HL-60 (cell line): ENCODE measurements at regions not wholly inside any gene's neighbourhood (a gene's known extent, or its start where the extent isn't known, plus 50 kb on each side); places are given as distances from the start of the nearest gene placed in this dataset.

Experiments
- DNase-seq, 2 experiments: peaks; one replicate each; pipeline ENCODE4 v3.0.0-alpha.2; 2010 to 2020; ENCODE audit warnings: low read depth in 1 of 2, low spot score in 1 of 2
- H3K27ac ChIP-seq: fragments of 250-450 bp; sonication (Bioruptor Pico); replicated peaks from 2 replicates; pipeline ENCODE4 v1.5.1; 2020; ENCODE audit warnings: mild to moderate bottlenecking, moderate library complexity
- H3K27me3 ChIP-seq: fragments of 250-450 bp; sonication (Bioruptor Pico); 2 replicates; pipeline ENCODE4 v1.5.1; 2021; ENCODE audit warnings: mild to moderate bottlenecking, moderate library complexity; ENCODE audit not compliant: insufficient read depth, poor library complexity, severe bottlenecking
- H3K4me3 ChIP-seq: replicated peaks from 2 replicates; pipeline ENCODE4 v1.5.1; 2011; ENCODE audit warnings: mild to moderate bottlenecking, control low read depth, low read length; ENCODE audit not compliant: insufficient read depth
- CTCF ChIP-seq: IDR thresholded peaks from one replicate; pipeline ENCODE4 v1.5.1; 2011; ENCODE audit warnings: low read length, control low read depth, inconsistent platforms; ENCODE audit not compliant: insufficient read depth
- GABPA ChIP-seq: IDR thresholded peaks from 2 replicates; pipeline ENCODE4 v1.6.1; 2012; ENCODE audit warnings: low read depth
- POLR2AphosphoS5 ChIP-seq: IDR thresholded peaks from 2 replicates; pipeline ENCODE4 v1.6.1; 2012; ENCODE audit warnings: low read depth
- REST ChIP-seq: IDR thresholded peaks from 2 replicates; pipeline ENCODE4 v1.6.1; 2012; ENCODE audit warnings: low read depth; ENCODE audit not compliant: insufficient replicate concordance
- SPI1 ChIP-seq: IDR thresholded peaks from 2 replicates; pipeline ENCODE4 v1.6.1; 2012; ENCODE audit warnings: low read depth, mild to moderate bottlenecking, borderline replicate concordance

GRCh38 chr2:203626952-203627681, 79.3 kb upstream of the CD28 start:
- TF ChIP-seq SPI1: no peak
- DNase-seq: no peak

GRCh38 chr2:203629699-203630098, 76.7 kb upstream of the CD28 start:
- Histone ChIP-seq H3K27ac (no peak overlapping the region), H3K27me3 (peaks cover 7% of the 10 kb centered on the region), H3K4me3 (no peak overlapping the region)
- TF ChIP-seq SPI1 (no peak), REST (no peak), CTCF (no peak), GABPA (no peak), POLR2AphosphoS5 (no peak)
- no peak for DNase-seq

More at GRCh38 chr2:203626952-203627681, 79.3 kb upstream of the CD28 start:
- Histone ChIP-seq H3K27ac (no peak overlapping the region), H3K4me3 (no peak overlapping the region), H3K27me3 (peaks cover 7% of the 10 kb centered on the region)

GRCh38 chr2:203631068-203631757, 75.2 kb upstream of the CD28 start:
- DNase-seq: no peak
- peaks cover 7% of the 10 kb centered on the region for H3K27me3 ChIP-seq
- no peak for TF ChIP-seq SPI1
- TF ChIP-seq CTCF: no peak
- TF ChIP-seq POLR2AphosphoS5: no peak
- no peak for TF ChIP-seq REST
- no peak overlapping the region for H3K4me3 ChIP-seq
- no peak overlapping the region for H3K27ac ChIP-seq

- H3K27ac ChIP-seq: peak overlapping the region; percentile 3; the same call in 1 of the 2 replicates
- no peaks in the 10 kb centered on the region for H3K27me3 ChIP-seq
- DNase-seq: peak; percentile 75 to 86
- no peak overlapping the region for H3K4me3 ChIP-seq
- TF ChIP-seq POLR2AphosphoS5 (no peak), REST (peak; percentile 19), SPI1 (peak; percentile 96), CTCF (no peak), GABPA (no peak)
These were observed 69.6 kb upstream of the CD28 start for GRCh38 chr2:203636588-203637470.
